RPMI8226 (cell line): ENCODE measurements at regions not wholly inside any gene's neighbourhood (a gene's known extent, or its start where the extent isn't known, plus 50 kb on each side); places are given as distances from the start of the nearest gene placed in this dataset.

Experiments used
- DNase-seq: peaks from one replicate; pipeline ENCODE4 v3.0.0-alpha.2; 2015

DNA sequence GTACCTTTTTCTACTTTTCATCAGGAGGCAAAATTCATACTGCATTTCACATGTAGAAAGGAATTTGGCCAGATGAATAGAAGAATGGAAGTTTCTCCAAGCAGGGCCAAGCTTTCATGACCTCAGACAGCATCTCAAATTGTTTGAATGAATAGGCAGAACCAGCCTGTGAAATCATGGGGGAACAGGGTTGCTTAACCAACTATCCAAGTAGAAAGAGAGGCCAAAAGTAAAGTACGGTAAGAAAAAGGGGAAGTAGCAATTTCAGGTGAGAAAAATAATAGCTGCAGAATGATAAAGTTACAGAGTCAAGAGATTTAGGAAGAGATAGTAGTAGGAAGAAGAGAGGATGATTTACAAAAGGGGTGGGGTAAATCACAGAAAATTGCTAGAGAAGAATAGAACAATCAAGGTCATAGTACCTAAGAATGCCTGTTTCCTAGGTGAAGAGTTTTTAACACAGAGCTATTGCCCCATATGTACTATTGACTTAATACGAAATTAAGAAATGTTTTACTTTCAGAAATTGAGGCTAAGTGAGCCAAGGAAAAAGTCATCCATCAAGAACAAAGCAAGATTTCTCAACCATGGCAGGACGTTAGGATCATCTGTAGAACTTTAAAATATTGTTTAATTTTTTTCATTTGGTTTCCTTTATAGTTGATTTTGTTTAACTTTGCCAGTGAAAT lies 177.1 kb upstream of the TET2 start:
- DNase-seq: no peak

DNA sequence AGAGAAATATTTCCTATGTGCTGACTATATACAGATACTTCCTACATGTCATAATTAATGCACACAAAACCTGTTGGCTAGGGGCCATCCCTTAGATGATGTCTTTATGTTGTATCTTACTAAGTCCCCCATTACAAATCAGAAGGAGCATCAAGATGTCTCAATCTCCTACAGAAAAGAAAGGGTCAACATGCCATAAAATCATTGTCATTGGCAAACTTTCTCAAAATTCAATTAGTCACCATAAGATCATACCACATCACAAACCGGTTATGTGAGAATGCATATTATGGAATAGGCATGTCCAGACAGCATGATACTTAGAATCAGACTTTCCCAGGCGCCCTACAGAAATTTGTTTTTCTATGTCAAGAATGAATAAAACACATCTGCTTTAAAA lies 175.2 kb upstream of the TET2 start:
- no peak for DNase-seq

DNA sequence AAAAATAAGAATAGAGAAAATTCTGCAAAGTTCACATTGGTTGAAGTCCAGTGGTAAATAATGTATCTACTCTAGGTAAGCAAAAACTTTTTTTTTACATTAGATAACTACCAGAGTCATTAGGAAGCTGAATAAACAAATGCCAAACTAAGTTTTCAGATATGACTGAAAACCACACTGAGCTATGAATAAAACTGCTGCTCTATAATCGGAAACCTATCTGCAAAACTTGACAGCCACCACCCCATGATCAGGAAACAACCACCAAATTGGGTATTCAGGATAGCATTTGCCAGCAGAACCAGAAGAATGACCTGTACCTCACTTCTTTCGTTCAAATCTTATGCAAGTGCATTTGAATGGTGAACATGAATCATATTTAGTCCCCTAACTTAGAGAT lies 173.0 kb upstream of the TET2 start:
- DNase-seq: no peak

DNA sequence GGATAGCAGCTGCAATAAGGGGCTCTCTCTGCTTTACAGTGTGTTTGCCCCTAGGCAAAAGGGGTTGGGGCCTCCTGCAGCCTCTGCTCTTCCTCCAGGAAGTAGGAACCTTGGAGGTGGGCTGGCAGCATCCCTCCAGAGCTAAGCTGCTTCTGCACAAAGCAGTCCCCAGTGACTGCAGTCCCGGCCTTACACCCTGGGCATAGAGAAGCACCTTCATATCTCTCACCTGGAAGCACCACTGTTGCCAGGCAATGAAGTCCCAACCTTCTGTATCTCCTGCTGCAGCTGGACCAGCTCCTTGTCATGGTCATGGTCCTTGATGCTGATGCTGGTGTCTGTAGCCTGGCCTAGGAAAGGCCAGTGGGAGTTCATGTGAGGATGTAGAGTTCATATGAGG lies 171.1 kb upstream of the TET2 start:
- no peak for DNase-seq

DNA sequence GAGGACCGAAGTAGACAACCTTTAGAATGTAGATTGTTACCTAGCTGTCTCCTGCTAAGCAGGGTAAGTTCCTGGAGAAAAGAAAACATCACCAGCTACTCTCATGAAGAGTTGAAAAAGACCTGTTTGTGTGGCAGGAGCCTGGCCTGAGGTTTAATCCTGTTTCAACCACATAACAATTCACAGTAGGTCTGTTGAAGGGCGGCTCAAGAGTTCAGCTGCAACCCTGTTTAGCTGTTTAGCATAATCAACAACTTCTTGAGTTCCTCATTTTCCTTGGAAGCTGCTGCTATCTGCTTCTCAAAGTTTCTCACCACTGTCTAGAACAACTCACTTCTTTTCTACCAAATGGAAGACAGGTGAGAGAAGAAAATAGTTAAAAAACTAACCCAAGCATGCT lies 170.4 kb upstream of the TET2 start:
- no peak for DNase-seq

DNA sequence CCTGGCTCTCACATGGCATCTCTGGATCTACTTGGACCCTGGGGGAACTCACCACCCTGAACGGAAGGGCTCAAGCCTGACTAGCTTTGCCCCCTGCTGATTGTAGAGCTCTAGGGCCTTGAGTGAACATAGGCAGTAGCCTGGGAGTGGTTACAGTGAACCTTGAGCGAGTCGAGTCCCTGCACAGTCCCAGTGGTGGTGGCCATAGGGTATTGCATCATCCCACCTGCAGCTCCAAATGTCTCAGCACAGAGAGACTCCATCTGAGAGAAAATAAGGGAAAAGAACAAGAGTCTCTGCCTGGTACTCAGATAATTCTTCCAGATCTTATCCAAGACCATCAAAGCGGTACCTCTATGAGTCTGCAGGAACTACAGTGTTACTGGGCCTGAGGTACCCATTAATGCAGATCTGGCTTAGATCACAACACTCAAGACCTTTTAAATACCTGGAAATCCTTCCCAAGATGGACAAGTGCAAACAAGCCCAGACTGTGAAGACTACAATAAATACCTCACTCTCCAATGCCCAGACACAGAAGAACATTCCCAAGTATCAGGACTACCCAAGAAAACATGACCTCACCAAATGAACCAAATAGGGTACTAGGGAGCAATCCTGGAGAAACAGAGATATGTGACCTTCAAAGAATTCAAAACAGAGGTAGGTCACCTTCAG lies 167.5 kb upstream of the TET2 start:
- no peak for DNase-seq

DNA sequence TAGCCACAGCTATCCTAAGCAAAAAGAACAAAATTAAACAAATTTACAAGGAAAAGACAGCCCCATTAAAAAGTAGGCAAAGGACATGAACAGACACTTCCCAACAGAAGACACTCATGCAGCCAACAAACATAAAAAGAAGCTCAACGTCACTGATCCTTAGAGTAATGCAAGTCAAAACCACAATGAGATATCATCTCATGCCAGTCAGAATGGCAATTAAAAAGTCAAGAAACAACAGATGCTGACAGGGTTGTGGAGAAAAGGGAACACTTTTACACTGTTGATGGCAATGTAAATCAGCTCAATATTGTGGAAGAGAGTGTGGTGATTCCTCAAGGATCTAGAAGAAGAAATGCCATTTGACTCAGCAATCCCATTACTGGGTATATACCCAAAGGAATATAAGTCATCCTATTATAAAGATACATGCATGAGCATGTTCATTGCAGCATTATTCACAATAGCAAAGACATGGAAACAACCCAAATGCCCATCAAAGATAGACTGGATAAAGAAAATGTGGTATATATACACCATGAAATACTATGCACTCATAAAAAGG lies 163.0 kb upstream of the TET2 start:
- DNase-seq: no peak

DNA sequence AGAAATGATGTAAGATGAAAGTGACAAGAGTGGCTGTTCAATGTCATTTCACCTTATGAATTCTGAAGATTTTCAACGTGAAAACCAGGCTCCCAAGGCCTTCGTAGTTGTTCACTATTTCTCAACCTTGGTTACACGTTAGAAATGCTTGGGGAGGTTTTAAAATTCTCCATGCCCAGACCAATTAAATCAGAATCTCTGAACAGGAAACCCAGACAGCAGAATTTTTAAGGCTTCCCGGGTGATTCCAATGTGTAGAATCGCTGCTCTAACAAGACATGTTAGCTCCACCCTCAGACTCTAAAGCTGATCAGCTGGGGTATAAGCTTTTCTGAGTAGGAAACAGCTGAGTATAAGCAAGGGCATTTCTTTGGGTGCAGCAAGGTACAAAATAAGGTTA lies 160.4 kb upstream of the TET2 start:
- no peak for DNase-seq

DNA sequence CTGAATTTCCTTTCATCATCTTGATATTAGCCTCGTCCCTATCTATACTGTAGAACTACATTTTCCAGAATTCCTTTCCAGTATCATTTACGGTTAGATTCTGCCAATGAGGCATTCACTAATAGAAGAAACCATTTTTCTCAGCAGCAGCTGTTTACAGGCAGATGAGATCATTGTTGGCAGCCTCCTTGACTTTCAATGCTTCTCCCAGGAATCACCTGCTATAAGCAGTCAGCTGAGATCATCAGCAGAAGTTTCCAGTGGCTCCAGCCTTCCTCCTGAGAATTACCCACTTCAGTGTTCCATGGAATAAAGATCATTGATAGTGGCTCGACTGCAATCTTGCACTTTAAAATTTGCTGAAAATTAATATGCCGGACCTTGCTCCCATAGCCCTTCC lies 157.3 kb upstream of the TET2 start:
- DNase-seq: no peak

DNA sequence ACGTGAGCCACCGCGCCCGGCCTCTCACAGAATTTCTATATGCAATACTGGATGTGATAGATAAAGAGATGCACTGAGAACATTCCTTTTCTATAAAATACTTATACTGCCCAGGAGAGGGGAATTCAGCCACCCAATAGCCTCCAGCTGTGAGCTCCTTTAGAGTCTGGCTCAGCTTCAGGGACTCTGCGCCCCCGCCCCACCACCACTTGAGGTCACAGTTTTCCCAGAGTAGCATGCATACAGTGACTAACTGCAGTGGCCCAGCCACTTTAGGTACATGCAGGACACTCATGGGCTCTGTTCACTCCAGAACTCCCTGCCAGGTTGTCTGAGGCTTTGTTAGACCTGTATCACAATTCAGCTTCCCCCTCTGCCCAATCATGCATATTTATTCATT lies 144.4 kb upstream of the TET2 start:
- no peak for DNase-seq

DNA sequence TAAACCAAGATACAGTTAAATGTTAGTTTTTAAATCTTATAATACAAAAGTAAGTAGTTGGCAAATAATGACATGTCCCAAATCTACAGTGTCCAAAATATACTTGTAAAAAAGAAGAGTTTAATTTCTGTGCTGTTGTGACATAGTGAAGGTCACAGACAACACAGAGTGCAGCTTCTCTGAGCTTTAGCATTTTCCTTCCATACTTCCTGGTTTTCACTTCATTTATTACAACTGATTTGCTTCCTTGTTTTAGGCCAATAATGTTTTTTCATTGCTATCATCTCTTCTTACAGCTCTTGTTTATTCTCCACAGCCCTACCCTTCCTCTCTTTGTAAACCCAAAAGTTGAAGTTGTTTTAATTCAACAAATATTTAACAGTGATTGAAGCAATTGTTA lies 132.4 kb upstream of the TET2 start:
- no peak for DNase-seq

DNA sequence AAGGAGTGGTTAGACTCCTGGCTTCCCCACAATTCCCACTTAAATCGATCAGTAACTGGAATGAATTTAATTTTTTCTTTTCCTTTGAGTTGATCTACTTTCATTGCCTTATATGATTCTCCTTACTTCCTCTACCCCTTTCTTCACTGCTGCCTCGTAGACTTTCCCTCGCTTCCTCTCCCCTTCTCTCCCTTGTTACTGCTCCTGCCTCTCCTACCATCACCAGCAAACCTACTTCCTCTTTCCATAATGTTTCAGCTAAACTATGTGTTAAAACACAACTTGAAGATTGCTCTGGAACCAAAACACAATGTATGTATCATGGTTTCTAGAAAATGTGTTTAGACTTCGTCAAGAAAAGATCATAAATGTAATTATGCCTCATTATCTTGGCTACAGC lies 132.0 kb upstream of the TET2 start:
- no peak for DNase-seq

DNA sequence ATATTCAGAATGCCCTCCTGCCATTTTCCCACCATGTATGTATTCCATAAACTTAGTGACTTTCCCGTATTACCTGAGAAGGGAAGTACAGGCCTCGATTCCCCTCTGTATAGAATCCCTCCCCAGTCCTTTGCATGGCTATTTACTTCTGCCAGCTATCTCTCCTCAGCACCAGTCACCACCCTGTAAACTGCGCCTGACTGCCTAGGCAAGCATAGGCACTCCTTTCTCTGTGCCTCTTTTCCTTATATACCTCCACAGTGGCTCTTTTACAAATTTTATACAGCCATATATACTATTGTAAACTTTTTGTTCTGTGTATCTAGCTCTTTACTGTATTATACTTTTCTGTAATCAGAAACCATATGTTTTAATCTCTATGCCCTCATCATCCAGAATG lies 130.9 kb upstream of the TET2 start:
- DNase-seq: no peak

DNA sequence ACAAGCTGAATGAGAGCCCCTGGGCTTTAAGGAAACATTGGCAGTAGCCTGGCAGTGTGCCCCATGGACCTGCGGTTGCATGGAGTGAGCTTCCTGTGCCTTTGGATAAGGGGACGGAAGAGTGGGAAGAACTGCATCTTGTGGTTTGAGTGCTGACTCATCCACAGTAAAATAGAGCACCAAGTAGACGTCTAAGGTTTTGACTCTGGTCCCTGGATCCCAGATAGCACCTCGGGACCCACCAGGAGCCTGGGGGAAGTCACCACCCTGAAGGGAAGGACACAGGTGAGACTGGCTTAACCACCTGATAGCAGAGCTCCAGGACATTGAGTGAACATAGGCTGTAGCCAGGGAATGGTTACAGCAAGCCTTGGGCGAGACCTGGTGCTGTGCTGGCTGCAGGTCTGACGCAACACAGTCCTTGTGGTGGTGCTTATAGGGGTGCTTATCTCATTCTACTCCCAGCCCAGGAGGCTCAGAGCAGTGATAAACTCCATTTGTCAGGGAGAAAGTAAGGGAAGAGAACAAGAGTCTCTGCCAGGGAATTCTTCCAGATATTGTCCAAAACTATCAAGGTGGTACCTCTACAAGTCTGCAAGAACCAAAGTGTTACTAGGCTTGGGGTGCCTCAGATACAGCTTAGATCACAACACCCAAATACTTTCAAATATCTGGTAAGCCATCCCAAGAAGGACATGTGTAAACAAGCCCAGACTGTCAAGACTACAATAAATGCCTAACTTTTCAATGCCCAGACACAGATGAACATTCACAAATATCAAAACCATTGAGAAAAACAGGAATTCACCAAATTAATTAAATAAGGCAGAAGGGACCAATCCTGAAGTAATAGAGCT lies 123.6 kb upstream of the TET2 start:
- no peak for DNase-seq

DNA sequence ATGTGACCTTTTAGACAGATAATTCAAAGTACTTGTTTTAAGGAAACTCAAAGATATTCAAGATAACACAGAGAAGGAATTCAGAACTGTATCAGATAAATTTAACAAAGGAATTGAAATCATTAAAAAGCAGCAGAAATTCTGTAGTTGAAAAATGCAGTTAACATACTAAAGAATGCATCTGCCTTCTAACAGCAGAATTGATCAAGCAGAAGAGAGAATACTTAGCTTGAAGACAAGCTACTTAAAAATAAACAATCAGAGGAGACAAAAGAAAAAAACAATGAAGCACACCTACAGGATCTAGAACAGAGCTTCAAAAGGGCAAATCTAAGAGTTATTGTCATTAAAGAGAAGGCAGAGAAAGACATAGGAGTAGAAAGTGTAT lies 123.0 kb upstream of the TET2 start:
- DNase-seq: no peak

DNA sequence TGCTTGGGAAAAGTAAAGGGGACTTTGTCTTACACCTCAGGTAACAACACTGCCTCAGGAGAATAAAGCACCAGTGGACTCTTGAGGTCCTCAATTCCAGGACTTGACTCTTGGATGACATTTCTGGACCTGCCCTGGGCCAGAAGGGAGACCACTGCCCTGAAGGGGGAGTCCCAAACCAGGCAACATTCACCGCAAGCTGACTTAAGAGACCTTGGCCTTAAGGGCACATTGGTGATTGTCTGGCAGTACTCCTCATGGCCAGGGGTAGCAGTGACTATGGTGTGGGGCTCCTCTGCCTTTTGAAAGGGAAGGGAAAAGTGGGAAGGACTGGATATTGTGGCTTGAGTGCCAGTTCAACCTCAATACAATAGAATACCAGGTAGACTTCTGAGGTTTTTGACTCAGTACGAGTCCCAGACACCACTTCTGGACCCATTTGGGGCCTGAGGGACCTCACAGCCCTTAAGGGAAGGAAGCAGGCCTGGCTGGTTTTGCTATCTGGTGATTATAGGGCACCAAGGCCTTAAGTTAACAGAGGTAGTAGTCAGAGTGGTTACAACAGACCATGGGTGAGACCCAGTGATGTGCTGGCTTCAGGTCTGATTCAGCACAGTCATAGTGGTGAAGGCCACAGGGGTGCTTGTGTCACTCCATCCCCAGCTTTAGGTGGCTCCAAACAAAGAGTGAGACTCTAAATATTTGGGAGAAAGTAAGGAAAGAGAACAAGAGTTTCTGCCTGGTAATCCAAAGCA lies 121.2 kb upstream of the TET2 start:
- DNase-seq: no peak

DNA sequence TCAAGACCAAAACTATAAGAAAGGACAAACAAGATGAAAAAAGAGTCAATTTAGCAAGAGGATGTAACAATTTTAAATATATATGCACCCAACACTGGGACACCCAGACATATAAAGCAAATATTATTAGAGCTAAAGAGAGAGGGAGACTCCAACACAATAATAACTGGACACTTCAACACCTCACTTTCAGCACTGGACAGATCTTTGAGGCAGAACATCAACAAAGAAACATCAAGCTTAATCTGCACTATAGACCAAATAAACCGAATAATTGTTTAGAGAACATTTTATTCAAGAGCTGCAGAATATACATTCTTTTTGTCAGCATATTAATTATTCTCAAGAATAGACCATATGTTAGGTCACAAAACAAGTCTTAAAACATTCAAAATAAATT lies 109.7 kb upstream of the TET2 start:
- no peak for DNase-seq

DNA sequence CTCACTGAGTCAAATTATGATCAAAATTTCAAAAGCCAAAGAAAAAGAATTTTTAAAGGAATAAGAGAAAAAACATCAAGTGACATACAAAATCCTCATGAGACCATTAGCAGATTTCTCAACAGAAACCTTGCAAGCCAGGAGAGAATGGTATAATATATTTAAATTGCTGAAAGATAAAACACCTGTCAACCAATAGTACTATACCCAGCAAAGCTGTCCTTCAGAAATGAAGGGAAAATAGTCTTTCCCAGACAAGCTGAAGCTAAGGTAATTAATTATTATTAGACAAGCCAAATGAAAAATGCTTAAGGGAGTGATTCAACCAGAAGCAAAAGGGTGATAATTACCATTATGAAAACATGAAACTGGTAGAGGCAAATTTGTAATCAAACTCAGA lies 104.2 kb upstream of the TET2 start:
- no peak for DNase-seq

DNA sequence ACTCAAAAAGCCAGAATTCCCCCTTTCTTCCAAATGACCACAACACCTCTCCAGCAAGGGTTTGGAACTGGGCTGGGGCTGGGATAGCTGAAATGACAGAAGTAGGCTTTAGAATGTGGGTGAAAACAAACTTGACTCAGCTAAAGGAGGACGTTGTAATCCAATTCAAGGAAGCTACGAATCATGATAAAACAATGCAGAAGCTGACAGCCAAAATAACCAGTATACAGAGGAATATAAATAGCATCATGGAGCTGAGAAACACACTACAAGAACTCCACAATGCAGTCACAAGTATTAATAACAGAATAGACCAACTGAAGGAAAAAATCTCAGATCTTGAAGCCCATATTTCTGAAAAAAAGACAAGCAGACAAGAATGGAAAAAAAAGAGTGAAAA lies 95.8 kb upstream of the TET2 start:
- DNase-seq: no peak

DNA sequence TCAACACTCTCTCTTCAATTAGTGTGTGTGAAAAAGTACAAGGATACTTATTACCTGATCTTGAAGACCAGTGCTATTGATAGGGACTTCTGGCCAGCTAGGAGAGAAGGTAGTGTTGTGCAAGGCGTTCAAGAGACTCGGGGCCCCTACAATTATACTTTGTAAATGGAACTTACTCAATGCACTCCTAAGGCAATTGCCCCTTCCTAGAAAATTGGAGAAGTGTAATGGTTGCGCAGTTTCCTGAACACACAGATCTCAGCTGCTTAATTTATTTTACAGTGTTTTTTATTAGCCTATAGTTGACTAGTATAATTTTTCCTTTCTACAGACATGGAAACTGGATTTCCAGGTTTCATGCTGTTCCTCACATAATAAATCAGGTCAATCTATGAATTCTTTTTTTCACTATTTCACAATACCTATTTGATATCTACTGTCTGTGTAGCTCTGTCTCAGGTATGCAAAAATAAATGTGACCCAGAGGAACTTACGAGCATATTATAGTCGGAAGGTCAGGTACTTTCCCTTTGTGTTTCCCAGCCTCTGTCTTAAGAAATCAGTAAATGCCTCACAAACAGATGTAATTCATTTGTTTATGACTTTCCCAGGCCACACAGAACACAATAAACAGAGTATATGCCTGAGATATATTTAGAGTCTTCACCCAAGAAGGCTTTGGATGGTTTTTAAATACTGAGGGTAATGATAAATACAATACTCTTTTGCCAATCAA lies 89.1 kb upstream of the TET2 start:
- DNase-seq: no peak

DNA sequence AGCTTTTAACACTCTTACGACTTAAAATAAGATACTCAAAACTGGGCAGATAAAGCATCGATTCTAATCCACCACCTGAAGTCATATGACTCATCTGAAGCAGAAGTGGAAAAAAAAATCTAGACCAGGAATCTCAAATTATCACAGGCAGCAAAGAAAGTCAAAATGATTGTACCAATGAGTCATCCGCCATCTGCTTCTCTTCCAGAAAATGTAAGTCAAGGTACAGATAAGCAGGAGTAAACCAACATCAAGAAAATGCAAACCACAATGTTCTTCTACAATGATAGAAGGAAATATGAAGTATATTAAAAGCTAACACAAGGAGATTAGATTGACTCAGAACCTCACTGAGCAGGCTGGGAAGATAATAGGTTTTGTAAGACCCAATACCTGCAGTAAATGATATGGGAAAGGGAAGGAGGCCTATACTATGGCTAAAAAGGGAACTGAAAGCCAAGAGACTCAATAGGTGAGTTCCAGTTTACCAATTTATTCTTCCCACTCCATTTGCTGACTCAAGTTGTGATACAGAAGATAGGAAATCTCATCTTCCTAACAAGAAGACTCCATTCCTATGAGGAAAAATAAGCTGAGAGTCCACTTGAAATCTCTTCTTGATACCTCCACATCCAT lies 88.4 kb upstream of the TET2 start:
- DNase-seq: no peak

DNA sequence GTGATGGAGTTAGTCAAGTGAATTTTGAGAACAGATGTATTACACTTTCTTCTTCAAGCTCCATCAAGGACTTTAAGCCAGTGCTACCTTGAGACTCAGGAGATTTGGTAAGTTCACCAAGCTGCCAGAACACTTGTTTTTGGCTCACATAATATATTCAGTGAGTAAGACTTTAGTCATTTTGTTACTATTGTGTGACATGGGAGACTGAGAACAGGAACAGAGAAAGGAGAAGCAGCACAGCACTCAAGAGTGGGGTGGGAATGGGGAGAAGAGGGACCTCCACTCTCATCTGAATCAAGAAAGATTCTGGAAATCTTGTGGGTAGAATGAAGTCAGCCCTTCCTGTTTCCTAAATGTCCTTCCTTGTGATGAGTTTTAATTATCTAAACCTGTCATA lies 87.3 kb upstream of the TET2 start:
- DNase-seq: no peak
